K562 (cell line): ENCODE measurements at regions not wholly inside any gene's neighbourhood (a gene's known extent, or its start where the extent isn't known, plus 50 kb on each side); places are given as distances from the start of the nearest gene placed in this dataset.
"Not testable (repeated sequence)": the region's sequence is repeated elsewhere in the genome, so short reads cannot be mapped to it uniquely, and the experiment has no call there.

Experiments used
- BRCA1 ChIP-seq, 2 experiments: fragments of 450-650 bp in 1 of 2; sonication (generic) in 1 of 2; formaldehyde crosslinking in 1 of 2; IDR thresholded peaks; 2 replicates each; pipeline versions ENCODE4 v1.5.0 to v1.6.1; 2017 to 2020; ENCODE audit warnings: mild to moderate bottlenecking in 1 of 2, missing genetic modification reagents in 1 of 2
- TF ChIP-seq, protein P1 (sequence below), 2 experiments: IDR thresholded peaks; 2 replicates each; pipeline ENCODE4 v1.6.1; 2011; ENCODE audit warnings: borderline replicate concordance in 1 of 2, control low read depth in 1 of 2, low read depth in 1 of 2, low read length in 1 of 2, mild to moderate bottlenecking in 1 of 2, mixed read lengths in 1 of 2, moderate library complexity in 1 of 2; ENCODE audit not compliant: insufficient read depth in 1 of 2, insufficient read length in 1 of 2, poor library complexity in 1 of 2, severe bottlenecking in 1 of 2; ENCODE audit errors: extremely low read depth in 1 of 2

DNA sequence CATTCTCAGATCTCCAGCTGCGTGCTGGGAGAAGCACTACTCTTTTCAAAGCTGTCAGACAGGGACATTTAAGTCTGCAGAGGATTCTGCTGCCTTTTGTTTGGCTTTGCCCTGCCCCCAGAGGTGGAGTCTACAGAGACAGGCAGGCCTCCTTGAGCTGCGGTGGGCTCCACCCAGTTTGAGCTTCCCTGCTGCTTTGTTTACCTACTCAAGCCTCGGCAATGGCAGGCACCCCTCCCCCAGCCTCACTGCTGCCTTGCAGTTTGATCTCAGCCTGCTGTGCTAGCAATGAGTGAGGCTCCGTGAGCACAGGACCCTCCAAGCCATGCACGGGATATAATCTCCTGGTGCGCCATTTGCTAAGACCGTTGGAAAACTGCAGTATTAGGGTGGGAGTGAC is 518.8 kb upstream of the NRP1 start:
- TF ChIP-seq, protein P1, sequence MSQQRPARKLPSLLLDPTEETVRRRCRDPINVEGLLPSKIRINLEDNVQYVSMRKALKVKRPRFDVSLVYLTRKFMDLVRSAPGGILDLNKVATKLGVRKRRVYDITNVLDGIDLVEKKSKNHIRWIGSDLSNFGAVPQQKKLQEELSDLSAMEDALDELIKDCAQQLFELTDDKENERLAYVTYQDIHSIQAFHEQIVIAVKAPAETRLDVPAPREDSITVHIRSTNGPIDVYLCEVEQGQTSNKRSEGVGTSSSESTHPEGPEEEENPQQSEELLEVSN (IDR thresholded peaks at IDR 0.05; ENCODE audit: borderline replicate concordance in 1 of 2, extremely low read depth in 1 of 2, insufficient read depth in 1 of 2, insufficient read length in 1 of 2, low read depth in 1 of 2, low read length in 1 of 2, poor library complexity in 1 of 2, severe bottlenecking in 1 of 2) = not testable (repeated sequence)
- not testable (repeated sequence) for TF ChIP-seq BRCA1 (IDR thresholded peaks at IDR 0.05); BRCA1 (CRISPR knock-in tag; IDR thresholded peaks at IDR 0.05)
